ENCODE measurements at regions not wholly inside any gene's neighbourhood (a gene's known extent, or its start where the extent isn't known, plus 50 kb on each side); places are given as distances from the start of the nearest gene placed in this dataset.

GRCh38 chr12:76707772-76708171 is 56.1 kb upstream of the ZDHHC17 start:
- Histone ChIP-seq H3K27me3 (ENCODE audit: control insufficient read depth in 2 of 2, insufficient read depth in 2 of 2, low read length in 2 of 2) (no peaks in the 10 kb centered on the region), H3K79me2 (ENCODE audit: insufficient read depth, low read length) (no peaks in the 10 kb centered on the region), H3K9me3 (replicated peaks in 1 of 2; ENCODE audit: control insufficient read depth in 1 of 2, insufficient read depth in 1 of 2, low read length in 2 of 2) (no peaks in the 10 kb centered on the region), H2AFZ (ENCODE audit: insufficient read depth, low read depth, low read length, poor library complexity, severe bottlenecking) (no peak overlapping the region), H3K4me3 (replicated peaks in 1 of 3; ENCODE audit: low read depth in 2 of 3, low read length in 3 of 3) (no peak overlapping the region), H3K27ac (ENCODE audit: low read depth in 1 of 2, low read length in 2 of 2) (no peak overlapping the region), H3K4me2 (replicated peaks; ENCODE audit: extremely low read depth, low read length, poor library complexity, severe bottlenecking) (no peak overlapping the region), H3K4me1 (ENCODE audit: control insufficient read depth in 1 of 2, insufficient read depth in 2 of 2, low read length in 2 of 2) (peaks cover 14 to 23% of the 10 kb centered on the region in 2 donors), H3K9ac (ENCODE audit: insufficient read depth, low read length, poor library complexity, severe bottlenecking) (no peak overlapping the region), H3K36me3 (replicated peaks in 1 of 2; ENCODE audit: control insufficient read depth in 1 of 2, insufficient read depth in 2 of 2, low read length in 2 of 2) (no peaks in the 10 kb centered on the region), H4K20me1 (ENCODE audit: insufficient read depth, low read length) (no peaks in the 10 kb centered on the region)
- H3K27me3 Mint-ChIP-seq (ENCODE audit: low read depth in 3 of 3) = peaks cover 0 to 3% (median 0%) of the 10 kb centered on the region in 3 donors
- H3K36me3 Mint-ChIP-seq = no peaks in the 10 kb centered on the region
- H3K4me3 Mint-ChIP-seq = no peak overlapping the region
- no peak for DNase-seq
- WGBS (ENCODE audit: insufficient coverage) = no CpG with 5 or more reads among the region's 4 CpGs
- intact Hi-C loops (cut with micrococcal nuclease) = no loop called here
- TF ChIP-seq, protein P1, sequence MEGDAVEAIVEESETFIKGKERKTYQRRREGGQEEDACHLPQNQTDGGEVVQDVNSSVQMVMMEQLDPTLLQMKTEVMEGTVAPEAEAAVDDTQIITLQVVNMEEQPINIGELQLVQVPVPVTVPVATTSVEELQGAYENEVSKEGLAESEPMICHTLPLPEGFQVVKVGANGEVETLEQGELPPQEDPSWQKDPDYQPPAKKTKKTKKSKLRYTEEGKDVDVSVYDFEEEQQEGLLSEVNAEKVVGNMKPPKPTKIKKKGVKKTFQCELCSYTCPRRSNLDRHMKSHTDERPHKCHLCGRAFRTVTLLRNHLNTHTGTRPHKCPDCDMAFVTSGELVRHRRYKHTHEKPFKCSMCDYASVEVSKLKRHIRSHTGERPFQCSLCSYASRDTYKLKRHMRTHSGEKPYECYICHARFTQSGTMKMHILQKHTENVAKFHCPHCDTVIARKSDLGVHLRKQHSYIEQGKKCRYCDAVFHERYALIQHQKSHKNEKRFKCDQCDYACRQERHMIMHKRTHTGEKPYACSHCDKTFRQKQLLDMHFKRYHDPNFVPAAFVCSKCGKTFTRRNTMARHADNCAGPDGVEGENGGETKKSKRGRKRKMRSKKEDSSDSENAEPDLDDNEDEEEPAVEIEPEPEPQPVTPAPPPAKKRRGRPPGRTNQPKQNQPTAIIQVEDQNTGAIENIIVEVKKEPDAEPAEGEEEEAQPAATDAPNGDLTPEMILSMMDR (IDR thresholded peaks at IDR 0.05) = no peak
- H3K27ac Mint-ChIP-seq = no peak overlapping the region
- peaks cover 27% of the 10 kb centered on the region for H3K4me1 Mint-ChIP-seq
- no peaks in the 10 kb centered on the region for H3K9me3 Mint-ChIP-seq

- Histone ChIP-seq H3K9ac (ENCODE audit: insufficient read depth, low read length, poor library complexity, severe bottlenecking) (no peak overlapping the region), H2AFZ (ENCODE audit: insufficient read depth, low read depth, low read length, poor library complexity, severe bottlenecking) (no peak overlapping the region), H3K27me3 (ENCODE audit: control insufficient read depth in 2 of 2, insufficient read depth in 2 of 2, low read length in 2 of 2) (no peaks in the 10 kb centered on the region), H3K4me3 (replicated peaks in 1 of 3; ENCODE audit: low read depth in 2 of 3, low read length in 3 of 3) (no peak overlapping the region), H3K9me3 (replicated peaks in 1 of 2; ENCODE audit: control insufficient read depth in 1 of 2, insufficient read depth in 1 of 2, low read length in 2 of 2) (no peaks in the 10 kb centered on the region), H3K79me2 (ENCODE audit: insufficient read depth, low read length) (no peaks in the 10 kb centered on the region), H3K4me1 (ENCODE audit: control insufficient read depth in 1 of 2, insufficient read depth in 2 of 2, low read length in 2 of 2) (peaks cover 11 to 18% of the 10 kb centered on the region in 2 donors), H4K20me1 (ENCODE audit: insufficient read depth, low read length) (no peaks in the 10 kb centered on the region), H3K27ac (ENCODE audit: low read depth in 1 of 2, low read length in 2 of 2) (no peak overlapping the region), H3K36me3 (replicated peaks in 1 of 2; ENCODE audit: control insufficient read depth in 1 of 2, insufficient read depth in 2 of 2, low read length in 2 of 2) (no peaks in the 10 kb centered on the region), H3K4me2 (replicated peaks; ENCODE audit: extremely low read depth, low read length, poor library complexity, severe bottlenecking) (no peak overlapping the region)
- H3K9me3 Mint-ChIP-seq = no peaks in the 10 kb centered on the region
- no peaks in the 10 kb centered on the region for H3K36me3 Mint-ChIP-seq
- H3K27me3 Mint-ChIP-seq (ENCODE audit: low read depth in 3 of 3) = peaks cover 0 to 3% (median 0%) of the 10 kb centered on the region in 3 donors
- intact Hi-C loops (cut with micrococcal nuclease) = no loop called here
- DNase-seq = no peak
- H3K4me1 Mint-ChIP-seq = peaks cover 25% of the 10 kb centered on the region
- no CpG with 5 or more reads among the region's 2 CpGs for WGBS (ENCODE audit: insufficient coverage)
- no peak overlapping the region for H3K4me3 Mint-ChIP-seq
- no peak overlapping the region for H3K27ac Mint-ChIP-seq
- TF ChIP-seq, protein P1 (IDR thresholded peaks at IDR 0.05) = no peak
Measured at GRCh38 chr12:76708296-76708695, 55.6 kb upstream of the ZDHHC17 start.
